Tibial nerve (tissue), 4 donors: ENCODE measurements at regions not wholly inside any gene's neighbourhood (a gene's known extent, or its start where the extent isn't known, plus 50 kb on each side); places are given as distances from the start of the nearest gene placed in this dataset.

Source experiments
- EP300 ChIP-seq, 2 donors: sonication (generic); formaldehyde crosslinking; IDR thresholded peaks; one replicate each; pipeline ENCODE4 v1.6.1; 2017; ENCODE audit warnings: antibody characterized with exemption in 2 of 2, mild to moderate bottlenecking in 1 of 2
- TF ChIP-seq, protein P1 (sequence below), 5 experiments: fragments of 200-600 bp in 3 of 5; fragments of 450-650 bp in 2 of 5; sonication (generic) in 3 of 5; IDR thresholded peaks; one replicate each; pipeline ENCODE4 v1.5.1; 2016 to 2019; ENCODE audit warnings: antibody characterized with exemption in 5 of 5, mild to moderate bottlenecking in 3 of 5, moderate library complexity in 2 of 5

DNA sequence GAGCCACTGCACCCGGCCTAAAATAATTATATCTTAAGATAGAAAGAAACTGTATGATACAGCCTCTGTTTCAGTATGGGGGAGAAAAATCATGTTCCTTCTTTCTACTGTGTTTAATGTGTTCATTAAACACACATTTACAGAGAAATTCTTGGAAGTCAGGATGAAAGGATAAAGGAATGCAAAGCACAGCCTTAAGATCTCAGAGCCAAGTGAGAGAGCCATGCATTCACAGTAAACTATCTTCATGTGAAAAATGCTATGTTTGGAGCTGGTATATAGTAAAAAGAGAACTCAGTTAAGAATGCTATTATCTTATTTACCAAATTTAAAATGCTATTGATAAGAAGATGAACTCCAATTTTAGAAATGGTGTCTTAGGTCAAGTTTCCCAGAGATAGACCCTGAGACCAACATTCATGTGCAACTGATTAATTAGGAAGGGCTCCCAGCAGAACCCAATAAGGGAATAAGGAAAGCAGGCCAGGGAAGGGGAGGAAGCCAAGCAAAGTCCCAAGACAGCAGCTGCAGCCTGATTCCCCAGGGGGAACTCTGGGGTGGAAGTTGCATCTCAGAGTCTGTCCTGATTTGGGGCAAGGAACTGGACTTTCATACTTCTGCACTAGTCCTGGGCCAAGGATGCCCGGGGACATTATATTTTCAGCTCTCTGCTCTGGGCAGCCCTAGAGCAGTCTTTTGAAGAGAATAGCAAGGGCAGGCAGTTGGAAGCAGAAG, 130.0 kb upstream of the ZNF648 start:
- no peak for TF ChIP-seq EP300 (IDR thresholded peaks at IDR 0.05)
- TF ChIP-seq, protein P1, sequence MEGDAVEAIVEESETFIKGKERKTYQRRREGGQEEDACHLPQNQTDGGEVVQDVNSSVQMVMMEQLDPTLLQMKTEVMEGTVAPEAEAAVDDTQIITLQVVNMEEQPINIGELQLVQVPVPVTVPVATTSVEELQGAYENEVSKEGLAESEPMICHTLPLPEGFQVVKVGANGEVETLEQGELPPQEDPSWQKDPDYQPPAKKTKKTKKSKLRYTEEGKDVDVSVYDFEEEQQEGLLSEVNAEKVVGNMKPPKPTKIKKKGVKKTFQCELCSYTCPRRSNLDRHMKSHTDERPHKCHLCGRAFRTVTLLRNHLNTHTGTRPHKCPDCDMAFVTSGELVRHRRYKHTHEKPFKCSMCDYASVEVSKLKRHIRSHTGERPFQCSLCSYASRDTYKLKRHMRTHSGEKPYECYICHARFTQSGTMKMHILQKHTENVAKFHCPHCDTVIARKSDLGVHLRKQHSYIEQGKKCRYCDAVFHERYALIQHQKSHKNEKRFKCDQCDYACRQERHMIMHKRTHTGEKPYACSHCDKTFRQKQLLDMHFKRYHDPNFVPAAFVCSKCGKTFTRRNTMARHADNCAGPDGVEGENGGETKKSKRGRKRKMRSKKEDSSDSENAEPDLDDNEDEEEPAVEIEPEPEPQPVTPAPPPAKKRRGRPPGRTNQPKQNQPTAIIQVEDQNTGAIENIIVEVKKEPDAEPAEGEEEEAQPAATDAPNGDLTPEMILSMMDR (IDR thresholded peaks at IDR 0.05) = no peak
